ENCODE measurements at regions not wholly inside any gene's neighbourhood (a gene's known extent, or its start where the extent isn't known, plus 50 kb on each side); places are given as distances from the start of the nearest gene placed in this dataset.
"Not testable (repeated sequence)": the region's sequence is repeated elsewhere in the genome, so short reads cannot be mapped to it uniquely, and the experiment has no call there.

DNA sequence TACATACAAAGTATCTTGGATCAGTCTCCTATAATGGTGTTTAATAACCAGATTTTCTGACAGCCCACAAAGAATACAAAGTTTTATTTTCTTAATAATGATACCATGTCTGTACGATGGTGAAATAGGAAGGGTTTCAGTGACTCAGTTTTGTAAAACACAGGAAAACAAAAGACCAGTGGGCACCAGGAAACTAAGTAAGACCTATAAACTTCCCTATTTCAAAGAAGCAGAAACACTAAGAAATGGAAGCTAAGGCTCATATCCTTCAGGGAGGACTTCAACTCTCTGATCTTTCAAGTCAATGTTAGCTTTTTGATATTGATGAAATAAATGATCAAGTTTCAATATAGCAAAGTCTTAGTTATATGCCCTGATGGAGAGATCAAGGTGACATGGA lies 196.0 kb downstream of the DUSP6 start:
- DNase-seq (ENCODE audit: low read depth): no peak

DNA sequence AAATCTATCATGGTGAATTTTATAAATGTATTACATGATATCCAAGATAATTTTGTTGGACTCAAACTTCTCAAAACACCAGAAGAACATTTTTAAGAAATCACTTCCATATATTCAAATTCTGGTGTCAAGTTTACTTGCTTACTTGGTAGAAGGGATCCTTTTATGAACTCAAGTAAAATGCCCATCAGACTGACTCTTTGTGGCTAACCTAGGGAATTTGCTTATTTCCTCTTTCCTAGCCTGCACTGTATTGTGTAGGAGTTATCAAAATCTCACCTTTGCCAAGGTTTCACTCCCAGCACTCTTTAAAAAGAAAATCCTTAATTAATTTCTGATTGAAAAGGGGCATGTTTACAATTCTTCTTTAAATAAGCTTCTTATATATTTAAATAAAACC lies 196.5 kb downstream of the DUSP6 start:
- no peak for DNase-seq (ENCODE audit: low read depth)

DNA sequence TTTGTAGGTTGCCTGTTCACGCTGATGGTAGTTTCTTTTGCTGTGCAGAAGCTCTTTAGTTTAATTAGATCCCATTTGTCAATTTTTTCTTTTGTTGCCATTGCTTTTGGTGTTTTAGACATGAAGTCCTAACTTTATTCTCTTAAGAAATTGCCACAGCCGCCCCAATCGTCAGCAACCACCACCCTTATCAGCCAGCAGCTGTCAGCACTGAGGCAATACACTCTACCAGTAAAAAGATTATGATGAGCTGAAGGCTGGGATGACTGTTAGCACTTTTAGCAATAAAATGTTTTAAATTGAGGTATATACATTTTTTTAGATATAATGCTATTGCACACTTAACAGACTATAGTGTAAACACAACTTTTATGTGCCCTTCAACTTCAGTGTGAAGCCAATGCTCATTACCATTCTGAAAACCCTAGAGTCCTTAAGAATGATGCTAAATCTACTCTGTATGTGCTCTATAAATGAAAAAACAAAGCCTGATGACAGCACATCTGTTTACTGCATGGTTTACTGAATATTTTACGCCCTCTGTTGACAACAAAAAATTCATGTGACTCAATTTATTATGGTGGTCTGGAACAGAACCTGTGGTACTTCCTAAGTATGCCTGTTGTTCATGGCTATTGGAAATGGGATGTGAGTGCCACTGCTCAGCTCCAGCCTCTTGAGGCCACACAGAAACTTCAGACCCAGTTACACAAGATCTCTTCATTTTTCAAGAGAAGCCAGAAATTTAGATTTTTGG lies 197.4 kb downstream of the DUSP6 start:
- DNase-seq (ENCODE audit: low read depth): no peak

- DNase-seq (ENCODE audit: low read depth): no peak
Observed at GRCh38 chr12:89153341-89153740, 199.0 kb downstream of the DUSP6 start.

GRCh38 chr12:89151536-89151935 lies 200.8 kb downstream of the DUSP6 start:
- no peak for DNase-seq (ENCODE audit: low read depth)

DNA sequence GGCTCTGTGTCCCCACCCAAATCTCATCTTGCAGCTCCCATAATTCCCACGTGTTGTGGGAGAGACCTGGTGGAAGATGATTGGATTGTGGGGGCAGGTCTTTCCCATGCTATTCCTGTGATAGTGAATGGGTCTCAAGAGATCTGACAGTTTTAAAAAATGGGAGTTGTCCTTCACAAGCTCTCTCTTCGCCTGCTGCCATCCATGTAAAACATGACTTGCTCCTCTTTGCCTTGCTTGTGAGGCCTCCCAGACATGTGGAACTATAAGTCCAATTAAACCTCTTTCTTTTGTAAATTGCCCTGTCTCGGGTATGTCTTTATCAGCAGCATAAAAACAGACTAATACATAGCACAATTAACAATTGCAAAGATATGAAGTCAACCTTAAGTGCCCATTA lies 201.5 kb downstream of the DUSP6 start:
- DNase-seq (ENCODE audit: low read depth): not testable (repeated sequence)

DNA sequence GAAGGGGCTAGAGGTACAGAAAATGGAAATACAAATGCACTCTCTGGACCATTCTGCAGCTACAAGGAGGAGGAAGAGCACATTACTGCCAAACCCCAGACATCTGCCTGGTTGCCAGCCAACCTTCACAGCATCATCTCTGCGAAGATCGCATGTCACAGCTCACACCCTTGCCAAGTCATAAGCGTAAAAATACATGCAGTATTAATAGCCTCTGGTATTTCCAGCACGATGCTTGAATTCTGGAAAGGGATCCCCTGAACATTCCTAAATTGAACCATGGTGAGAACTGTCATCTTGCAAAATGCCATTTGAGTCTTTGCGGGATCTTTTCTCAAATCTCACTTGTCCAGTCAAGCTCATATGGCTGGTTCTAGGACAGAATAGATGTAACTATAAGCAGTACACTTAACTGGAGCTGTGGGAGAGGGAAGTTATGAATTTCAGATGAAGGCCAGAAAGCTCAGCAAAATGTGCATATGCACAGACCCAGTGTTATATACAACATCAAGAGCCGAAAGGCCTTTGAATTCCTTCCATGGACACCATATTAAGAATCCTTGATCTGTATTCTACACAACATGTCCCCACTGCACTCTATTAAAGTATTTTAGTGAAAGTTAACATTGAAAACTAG lies 211.6 kb downstream of the DUSP6 start:
- DNase-seq (ENCODE audit: low read depth): peak; percentile 69

GRCh38 chr12:89140141-89140540 lies 212.2 kb downstream of the DUSP6 start:
- DNase-seq (ENCODE audit: low read depth): peak; percentile 43

GRCh38 chr12:89139390-89139789 lies 212.9 kb downstream of the DUSP6 start:
- no peak for DNase-seq (ENCODE audit: low read depth)

- DNase-seq (ENCODE audit: low read depth): peak; percentile 27
Observed at GRCh38 chr12:89138048-89138852, 214.1 kb downstream of the DUSP6 start.

GRCh38 chr12:89135976-89136634 lies 216.2 kb downstream of the DUSP6 start:
- peak; percentile 67 for DNase-seq (ENCODE audit: low read depth)

DNA sequence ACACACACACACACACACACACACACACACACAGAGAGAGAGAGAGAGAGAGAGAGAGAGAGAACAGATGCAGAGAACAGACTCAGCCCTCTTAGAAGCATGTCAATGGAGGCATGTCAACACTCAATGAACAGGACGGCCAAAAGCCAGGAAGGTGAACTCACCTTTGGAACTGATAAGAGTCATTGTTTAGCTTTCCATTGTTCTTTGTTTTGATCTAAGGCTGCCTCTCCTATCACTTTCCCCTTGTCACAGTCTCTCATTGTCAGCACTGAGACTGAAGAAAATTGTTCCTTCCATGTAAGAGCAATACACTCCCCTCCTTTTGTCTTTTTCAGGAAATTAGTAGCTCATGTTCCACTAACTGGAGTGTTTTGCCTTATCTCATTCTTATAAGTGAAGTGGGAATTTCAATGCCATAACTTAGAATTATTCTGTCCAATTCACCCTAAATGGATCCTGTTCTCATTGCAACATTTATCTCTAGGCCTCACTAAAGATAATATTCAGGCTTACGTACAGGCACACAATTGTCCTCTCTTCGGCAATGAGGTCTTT lies 218.0 kb downstream of the DUSP6 start:
- DNase-seq (ENCODE audit: low read depth): no peak

DNA sequence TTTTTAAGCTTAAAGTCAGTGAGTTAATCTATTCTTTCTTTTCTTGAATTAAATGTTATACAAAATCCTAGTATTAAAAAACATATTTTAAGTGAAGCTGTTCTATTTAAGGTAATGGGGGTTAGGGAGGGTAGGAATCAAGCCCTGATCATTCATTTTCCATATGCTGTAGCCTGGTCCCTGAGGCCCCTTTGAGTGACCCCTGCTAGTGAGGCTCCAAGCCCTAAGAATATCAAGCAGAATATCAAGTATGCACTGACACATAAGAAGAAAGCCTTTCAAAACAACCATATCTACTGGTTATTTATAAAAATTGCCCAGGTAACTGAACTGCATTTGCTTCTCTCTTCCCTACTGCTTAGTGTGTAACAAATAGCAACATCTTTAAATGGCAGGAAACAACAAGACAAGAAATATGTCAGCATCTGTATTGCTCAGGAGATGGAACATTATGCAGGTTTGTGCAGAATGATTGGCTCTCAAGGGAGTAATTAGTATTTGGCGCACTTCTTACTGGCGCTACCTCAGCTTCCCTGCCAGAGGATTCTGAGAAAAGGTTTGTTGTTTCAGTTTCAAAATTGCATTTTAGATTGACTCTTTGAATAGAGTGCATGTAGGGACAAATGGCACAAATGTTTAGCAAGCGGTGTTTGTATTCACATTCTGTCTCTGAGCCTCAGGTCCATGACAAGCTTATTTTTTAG lies 223.0 kb downstream of the DUSP6 start:
- DNase-seq (ENCODE audit: low read depth): no peak

- DNase-seq (ENCODE audit: low read depth): no peak
Observed at GRCh38 chr12:89126712-89127111, 225.6 kb downstream of the DUSP6 start.

GRCh38 chr12:89122852-89123251 lies 229.4 kb downstream of the DUSP6 start:
- no peak for DNase-seq (ENCODE audit: low read depth)

GRCh38 chr12:89117448-89118034 lies 234.8 kb downstream of the DUSP6 start:
- peak; percentile 29 for DNase-seq (ENCODE audit: low read depth)

- DNase-seq (ENCODE audit: low read depth): no peak
Observed at GRCh38 chr12:89111964-89112363, 240.3 kb downstream of the DUSP6 start.

- no peak for DNase-seq (ENCODE audit: low read depth)
Observed at GRCh38 chr12:89108265-89108664, 244.0 kb downstream of the DUSP6 start.

DNA sequence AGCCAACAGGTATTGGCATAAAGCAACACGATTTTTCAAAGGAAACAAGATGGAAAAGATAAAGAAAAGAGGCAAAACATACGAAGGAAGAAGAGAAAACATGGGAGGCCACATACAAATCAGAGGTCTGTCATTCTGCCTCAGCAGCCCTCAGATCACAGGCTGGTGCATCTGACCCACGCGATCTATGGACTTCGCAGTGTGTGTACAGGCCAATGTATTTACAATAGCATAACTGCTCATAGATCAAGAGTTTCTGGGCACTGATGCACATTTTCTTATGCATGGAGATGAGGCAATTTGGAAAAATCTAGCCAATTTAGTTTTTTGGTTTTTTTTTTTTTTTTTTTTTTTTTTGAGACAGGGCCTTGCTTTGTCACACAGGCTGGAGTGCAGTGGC lies 245.4 kb downstream of the DUSP6 start:
- no peak for DNase-seq (ENCODE audit: low read depth)

DNA sequence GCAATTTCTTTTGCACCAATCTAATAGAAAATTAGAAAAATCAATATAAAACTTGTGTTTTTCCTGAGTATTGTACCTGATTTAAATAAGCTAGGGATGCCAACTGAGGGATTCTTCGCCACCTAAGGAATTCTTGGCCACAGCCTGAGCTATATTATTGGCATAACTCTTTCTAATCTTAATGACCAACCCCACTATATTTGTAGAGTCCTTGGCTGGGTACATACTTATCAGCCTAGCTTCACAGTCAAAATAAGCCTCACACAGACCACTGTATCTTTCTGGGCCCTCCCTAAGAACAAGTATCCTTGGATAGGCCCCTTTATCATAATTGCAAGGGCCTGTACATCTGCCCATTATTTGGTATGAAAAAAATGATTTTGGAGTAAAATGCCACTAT lies 247.1 kb downstream of the DUSP6 start:
- DNase-seq (ENCODE audit: low read depth): no peak

DNA sequence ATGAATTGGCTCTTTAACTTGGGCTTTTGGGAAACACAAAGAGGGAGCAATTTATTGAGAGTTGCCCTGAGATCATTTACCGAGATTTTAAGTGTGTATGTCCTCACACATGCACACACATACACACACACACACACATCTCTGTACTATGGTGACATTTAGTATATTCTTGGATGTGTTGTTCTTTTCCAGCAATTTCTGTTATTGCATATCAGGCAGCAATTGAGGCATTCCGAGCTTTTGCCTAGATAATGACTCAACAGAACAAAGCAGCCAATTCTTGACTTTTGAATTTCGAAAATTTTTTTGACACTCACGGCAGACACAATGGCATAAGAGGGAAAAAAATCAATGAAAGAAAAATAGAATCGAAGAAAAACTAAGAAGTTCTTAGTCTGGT lies 248.5 kb downstream of the DUSP6 start:
- no peak for DNase-seq (ENCODE audit: low read depth)

Measured in LHCN-M2 (cell line).